Suppressor macrophage treated with lipopolysaccharide for 1 hour (primary cell): ENCODE measurements at regions not wholly inside any gene's neighbourhood (a gene's known extent, or its start where the extent isn't known, plus 50 kb on each side); places are given as distances from the start of the nearest gene placed in this dataset.
"Not testable (repeated sequence)": the region's sequence is repeated elsewhere in the genome, so short reads cannot be mapped to it uniquely, and the experiment has no call there.

Experiments
- DNase-seq, 3 donors: peaks; one replicate each; pipeline ENCODE4 v3.0.0-alpha.2; 2020 to 2022

DNA sequence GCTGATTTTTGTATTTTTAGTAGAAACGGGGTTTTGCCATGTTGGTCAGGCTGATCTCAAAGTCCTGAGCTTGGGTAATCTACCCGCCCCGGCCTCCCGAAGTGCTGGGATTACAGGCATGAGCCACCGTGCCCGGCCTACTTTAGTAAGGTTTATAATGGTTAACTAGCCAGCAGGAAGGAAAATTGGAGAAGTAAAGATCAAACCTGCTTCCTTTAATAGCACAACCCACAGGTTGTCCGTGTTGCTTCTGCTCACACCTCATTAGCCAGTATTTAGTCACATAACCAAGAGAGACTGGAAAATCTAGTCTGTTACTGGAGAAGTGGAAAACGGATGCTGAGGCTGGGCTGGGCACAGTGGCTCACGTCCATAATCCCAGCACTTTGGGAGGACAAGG lies 51.9 kb upstream of the TBL1XR1 start:
- peak in 1 of 3 donors; percentile 57 for DNase-seq

DNA sequence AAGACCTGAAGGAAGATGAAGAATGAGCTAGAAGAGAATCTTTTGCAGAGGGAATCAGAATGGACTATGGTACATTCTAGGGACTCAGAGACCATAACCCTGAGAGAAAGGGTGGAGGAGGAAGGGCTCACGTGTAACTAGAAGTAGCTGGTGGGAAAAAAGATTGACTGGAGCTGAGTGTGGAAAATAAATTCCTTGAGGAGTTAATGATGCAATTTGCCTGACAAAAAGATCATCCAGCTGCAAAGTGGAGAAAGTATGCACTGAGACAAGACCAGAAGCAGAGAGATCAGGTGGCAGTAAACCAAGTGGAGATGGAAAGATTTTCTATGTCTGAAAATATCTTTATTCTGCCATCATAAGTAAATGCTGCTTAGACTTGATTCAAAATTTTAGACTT lies 52.9 kb upstream of the TBL1XR1 start:
- DNase-seq: no peak

DNA sequence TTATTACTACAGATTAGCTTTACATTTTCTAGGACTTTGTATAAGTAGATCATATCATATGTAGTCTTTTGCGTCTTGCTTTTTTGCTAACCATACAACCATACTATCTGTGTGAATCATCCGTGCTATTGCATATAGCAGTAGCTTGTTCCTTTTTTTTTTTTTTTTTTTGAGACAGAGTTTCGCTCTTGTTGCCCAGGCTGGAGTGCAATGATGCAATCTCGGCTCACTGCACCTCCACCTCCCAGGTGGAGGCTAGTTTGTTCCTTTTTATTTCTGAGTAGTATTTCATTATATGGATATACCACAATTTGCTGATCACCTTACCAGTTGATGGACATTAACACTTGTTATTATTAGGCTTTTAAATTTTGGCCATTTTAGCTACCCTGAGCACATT lies 54.5 kb upstream of the TBL1XR1 start:
- DNase-seq: peak; percentile 60 to 85 (median 84)

DNA sequence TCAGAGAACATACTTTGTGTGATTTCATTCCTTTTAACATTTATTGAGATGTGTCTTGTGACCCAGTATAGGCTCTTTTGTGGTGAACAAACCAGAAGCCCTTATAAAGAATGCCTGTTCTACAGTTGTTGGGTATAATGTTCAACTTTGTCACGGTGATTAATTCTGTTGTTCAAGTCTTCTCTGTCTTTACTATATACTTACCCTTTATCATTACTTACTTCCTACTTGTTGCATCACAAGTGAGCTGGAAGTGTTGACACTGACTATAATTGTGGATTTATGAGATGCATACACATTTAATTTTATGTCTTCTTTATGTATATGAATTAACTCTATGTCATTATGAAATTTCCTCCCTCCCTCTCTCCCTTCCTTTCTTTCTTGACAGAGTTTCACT lies 59.7 kb upstream of the TBL1XR1 start:
- DNase-seq: peak in 1 of 3 donors; percentile 18

DNA sequence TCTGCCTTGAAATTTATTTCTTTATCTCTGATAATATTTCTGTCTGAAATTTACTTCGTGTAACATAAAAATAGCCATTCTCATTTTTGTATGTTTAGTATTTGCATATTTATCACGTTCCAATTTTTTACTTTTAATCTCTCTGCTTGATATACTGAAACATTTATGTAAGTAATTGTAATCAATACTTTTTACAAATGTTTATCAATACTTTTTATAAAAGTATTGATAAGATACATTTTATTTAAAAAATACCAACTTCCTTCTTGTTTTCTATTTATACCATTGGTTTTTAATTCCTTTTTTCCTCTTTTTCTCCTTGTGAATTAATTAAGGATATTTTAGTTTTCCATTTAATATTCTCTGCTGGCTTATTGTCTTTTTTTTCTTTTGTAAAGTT lies 60.3 kb upstream of the TBL1XR1 start:
- no peak for DNase-seq

DNA sequence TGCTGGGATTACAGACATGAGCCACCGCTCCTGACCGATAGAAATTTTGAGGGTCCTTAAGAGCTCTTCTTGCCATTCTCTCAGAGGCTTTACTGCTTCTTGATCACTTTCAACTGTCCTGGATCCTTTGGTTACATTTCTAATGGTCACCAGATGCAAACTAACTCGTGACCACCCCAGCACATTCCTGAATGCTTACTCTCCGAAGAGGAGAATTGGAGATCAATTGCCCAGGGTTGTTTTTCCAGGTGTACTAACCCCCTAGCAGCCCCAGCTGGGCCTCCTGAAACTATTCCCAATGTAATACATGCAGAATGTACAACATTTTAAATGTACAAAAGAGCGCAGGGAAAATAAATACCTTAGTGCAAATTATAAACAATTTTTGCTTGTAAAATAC lies 65.1 kb upstream of the TBL1XR1 start:
- no peak for DNase-seq

DNA sequence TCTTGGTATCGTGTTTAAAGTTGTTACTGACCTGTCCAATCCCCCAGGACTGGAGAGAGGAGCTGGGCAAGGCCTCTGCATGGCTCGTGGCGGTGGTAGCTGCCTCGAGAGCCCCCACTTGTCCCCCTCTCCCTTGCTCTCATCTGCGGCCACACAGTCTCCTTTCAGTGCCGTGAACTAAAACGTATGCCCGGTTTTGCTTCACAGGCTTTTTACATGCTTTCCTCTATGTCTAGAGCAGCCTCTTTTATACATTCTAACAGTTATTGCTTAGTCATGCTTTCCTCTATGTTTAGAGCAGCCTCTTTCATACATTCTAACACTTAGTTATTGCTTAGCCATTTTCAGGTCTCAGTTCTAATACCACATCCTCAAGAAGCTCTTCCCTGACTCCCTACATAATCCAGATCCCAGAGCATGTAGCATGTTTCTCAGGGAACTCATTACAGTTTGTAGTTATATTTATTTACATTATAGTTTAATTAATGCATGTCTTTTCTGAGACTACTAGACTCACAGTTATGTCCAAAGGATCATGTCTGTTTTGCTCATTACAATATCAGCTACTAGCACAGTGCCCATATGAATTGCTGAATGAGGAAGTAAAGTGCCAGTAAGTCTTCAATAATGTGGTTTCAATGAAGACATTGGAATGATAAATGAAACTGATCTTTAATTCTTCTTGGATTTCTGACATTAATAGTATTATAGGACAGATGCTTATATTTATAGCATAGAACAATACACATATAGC lies 66.5 kb upstream of the TBL1XR1 start:
- peak in 2 of 3 donors; percentile 20 to 24 for DNase-seq

DNA sequence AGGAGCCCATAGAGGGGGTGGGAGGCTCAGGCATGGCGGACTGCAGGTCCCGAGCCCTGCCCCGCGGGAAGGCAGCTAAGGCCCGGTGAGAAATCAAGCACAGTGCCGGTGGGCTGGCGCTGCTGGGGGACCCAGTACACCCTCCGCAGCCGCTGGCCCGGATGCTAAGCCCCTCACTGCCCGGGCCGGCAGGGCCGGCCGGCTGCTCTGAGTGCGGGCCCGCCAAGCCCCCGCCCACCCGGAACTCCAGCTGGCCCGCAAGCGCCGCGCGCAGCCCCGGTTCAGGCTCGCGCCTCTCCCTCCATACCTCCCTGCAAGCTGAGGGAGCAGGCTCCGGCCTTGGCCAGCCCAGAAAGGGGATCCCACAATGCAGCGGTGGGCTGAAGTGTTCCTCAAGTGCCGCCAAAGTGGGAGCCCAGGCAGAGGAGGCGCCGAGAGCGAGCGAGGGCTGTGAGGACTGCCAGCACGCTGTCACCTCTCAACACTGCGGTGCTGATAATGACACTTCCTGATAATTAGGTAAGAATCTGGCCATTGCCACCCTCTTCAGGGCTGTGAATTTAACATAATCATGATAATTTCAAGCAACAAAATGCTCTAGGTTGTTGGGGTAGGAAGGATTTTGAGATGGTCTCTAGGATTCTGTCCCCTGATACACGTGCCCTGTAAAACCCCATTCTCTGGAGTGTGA lies 74.7 kb upstream of the TBL1XR1 start:
- not testable (repeated sequence) for DNase-seq

DNA sequence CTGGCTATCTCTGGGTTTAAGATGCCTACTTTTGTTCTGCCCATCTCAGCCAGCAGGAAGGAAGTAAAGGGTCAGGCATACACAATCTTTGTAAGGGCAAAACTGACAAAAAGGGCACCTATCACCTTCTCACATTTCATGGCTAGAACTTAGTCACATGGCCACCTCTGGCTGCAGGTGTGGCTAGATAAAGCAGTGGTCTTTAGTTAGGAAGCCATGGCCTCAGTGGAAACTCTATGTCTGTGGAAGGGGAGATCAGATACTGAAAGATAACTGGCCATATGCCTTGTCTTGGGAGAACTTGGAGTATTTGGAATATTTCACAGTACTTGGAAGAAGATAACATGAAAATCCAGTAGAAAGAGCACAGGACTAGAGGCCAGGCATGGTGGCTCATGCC lies 80.7 kb upstream of the TBL1XR1 start:
- no peak for DNase-seq

DNA sequence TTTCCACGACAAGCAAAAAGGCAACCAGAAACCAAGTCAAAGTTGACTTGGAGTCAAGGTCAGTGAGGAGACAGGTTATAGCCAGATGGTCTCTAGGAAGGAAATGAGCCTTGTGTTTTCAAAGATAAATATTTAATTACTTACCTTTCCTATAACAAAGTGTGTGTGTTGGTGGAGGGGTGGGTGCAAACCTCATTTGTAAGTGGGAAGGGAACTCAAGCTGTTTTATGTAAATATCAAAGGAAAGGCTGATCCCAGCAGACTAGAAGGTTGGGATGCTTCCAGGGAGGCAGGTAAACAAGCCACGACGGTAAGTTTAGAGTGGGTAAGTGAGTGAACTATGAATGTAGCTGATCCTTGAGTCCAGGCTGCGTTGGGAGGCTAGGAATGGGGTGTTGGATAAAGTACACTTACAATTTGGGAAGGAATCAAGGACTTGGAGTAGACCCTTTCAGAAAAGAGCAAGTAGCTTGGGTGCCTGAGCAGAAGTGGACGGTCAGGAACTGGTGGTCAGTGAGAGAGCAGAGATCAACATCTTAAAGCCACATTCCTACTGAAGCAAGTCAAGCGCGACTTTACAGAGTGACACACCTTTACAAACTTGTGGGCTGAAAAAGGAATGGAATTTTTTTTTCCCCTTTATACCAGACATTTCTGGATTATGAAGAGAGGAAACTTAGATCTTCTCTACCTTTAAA lies 82.0 kb upstream of the TBL1XR1 start:
- no peak for DNase-seq

DNA sequence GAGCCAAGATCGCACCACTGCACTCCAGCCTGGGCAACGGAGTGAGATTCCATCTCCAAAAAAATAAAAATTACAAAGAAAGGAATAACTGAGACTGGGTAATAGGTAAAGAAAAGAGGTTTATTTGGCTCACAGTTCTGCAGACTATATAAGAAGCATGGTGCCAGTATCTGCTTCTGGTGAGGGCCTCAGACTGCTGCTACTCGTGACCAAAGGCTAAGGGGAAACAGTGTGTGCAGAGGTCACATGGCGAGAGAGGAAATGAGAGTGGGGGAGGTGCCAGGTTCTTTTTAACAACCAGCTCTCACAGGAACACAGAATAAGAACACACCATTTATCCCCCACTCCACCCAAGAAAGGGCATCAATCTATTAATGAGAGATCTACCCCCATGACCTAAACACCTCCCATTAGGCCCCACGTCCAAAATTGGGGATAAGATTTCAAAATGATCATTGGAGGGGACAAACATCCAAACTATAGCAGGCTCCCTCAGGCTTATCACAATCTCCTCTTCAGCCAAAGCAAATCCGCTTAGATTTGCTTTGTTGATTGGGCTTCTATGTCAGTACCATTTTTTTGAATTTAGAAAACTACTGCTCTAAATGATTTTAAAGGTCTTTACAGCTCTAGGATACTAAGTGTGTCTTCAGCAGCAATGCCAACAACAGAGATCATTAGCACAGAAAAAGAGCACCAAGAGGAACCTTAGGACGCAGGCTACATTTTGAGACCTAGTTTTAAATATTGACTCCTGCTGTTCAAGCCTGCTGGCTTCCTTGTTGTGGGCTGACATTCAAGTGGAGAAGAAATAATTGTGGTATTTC lies 84.2 kb upstream of the TBL1XR1 start:
- peak in 1 of 3 donors; percentile 9 for DNase-seq

DNA sequence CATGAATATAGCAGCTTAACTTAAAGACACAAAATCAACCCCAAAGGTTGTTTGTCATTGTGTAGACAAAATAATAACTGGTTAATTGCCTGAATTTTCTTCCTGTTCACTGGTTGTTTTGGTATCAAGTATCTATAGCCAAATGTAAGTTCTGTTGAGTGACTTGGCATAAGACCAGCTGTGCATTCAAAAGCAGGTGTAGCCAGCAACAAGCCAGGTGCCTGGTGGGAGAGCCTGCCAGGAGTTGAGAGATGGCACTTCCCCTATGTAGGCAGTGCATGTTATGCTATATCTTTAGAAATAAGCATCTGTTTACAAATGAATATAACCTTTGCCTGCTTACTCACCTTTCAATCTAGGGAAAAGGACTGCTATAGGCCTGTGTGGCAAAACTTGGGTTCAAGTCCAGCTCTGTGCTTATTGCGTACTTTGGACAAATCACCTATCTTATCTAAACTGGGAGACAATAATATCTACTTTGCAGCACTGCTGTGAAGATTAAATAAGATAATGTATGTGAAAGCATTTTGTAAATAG lies 84.9 kb upstream of the TBL1XR1 start:
- no peak for DNase-seq

DNA sequence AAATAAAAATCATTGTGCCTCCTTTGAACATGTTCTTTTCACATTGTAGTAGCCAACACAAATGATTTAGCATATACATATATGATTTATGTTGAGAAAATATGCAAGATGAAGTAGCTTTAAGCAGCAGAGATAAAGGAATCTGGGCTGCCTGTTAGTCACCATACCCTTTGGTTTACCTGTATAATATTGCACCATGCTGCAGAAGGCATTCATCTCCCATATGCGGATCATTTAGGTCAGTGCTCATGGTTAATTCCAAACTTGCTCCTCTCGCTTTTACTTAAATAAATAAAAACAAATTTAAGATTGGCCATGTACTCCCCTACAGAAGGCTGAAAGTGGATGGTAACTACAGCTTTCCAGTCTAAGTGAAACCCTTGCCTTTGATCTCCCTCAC lies 86.7 kb upstream of the TBL1XR1 start:
- no peak for DNase-seq

DNA sequence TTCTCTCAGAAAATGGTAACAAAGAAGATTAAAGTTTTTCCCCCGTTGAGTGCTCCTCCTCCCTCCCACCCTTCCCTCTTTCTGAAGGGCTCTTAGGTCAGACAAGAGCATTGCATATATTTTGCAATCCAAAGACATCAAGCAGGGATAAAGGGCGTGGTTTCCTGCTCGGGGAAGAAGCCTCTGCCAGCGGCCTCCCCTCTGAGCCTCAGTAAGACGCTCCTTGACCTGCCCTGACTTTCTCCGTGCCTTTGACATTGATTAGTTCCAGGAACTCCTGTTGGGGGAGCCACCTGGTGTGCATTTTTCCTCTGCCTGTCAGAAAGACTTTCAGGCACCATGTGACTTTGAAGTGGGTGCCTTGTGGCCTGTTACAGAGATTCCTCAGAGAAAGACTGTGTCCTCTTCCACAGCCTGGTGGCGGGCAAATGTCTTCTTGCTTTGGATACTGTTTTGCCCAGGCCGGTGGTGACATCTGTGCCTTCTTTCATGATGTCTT lies 87.2 kb upstream of the TBL1XR1 start:
- peak; percentile 70 to 78 (median 70) for DNase-seq

DNA sequence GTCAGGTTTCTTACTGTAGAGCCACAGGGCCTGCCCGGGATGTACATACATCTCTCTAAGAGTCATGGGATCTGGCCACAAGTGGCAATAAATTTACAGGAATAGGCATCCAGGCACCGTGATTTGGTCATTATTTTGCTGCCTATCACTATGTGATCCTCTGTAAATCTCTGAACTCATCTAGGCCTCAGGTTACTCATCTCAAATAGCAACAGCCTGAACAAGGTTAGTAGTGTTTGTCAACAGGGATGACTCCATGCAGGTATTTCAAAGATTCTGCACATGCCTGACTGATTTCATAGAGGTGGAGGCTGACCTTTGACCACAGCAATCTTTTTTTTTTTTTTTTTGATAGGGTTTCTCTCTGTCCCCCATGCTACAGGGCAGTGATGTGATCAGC lies 88.8 kb upstream of the TBL1XR1 start:
- no peak for DNase-seq

DNA sequence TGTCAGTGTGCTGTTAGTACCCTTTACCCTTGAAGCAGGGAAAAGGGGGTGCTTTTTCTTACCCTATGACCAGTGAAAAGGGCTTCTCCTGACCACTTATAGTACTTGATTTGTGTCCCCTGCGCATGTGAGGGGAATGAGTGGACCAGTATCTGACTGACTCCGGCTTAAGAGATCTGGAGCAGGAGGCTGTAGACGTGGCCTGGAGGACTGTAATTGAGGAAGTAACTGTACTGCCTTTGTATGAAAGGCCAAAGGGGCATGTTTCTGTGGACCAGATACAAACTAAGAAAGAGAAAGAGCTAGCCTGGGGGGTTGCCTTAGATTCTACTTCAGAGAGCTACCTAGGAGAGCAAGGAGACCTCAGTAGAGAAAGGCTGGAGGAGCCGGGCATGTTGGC lies 89.9 kb upstream of the TBL1XR1 start:
- peak; percentile 30 to 43 (median 36) for DNase-seq

DNA sequence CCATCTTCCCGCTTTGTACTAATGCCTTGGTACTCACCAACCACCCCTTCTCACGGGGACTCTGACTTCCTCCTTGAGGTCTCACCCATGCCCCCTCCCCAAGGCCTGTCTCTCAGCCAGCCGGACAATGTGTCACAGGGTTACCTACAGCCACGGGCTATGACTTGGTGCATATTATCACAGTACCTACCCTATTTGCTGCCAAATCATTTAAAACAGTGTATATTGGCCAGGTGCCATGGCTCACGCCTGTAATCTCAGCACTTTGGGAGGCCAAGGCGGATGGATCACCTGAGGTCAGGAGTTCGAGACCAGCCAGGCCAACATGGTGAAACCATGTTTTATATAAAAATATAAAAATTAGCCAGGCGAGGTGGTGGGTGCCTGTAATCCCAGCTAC lies 93.4 kb upstream of the TBL1XR1 start:
- DNase-seq: no peak

DNA sequence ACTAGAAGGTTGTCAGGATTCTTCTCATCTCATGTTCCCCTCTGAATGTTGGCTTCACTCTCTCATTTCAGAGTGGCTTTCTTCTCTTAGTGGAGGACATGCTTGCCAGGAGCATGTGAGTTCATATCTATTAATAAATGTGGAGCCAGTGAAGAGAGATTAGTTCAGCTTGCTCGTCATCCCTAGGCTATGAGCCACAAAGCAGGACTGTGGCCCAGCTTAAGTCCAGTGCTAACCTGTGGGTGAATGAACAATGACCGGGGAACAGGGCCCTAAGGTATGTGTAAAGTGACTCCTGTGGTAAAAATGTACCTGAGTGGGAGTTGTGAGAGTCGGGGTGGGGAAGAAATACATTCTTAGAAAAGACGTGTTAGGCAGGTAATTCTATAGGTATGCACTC lies 96.9 kb upstream of the TBL1XR1 start:
- DNase-seq: no peak

DNA sequence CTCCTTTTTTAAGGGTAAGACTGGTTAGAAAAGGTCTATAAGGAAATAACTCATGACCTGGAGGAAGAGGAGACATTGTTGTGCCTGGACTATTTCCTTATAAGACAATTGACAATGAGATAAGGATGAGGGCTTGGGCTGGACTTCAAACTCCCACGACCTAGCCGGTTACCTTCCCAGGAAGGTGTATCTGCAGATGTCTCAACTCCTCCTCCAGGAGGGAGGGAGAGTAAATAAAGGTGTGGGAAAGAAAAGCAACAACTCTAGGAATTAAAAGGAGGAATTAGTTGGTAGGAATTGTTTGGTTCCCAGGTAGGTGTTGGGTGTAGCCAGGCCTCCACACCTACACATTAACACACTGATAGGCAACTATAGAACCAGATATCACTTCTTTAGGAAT lies 97.8 kb upstream of the TBL1XR1 start:
- DNase-seq: no peak

DNA sequence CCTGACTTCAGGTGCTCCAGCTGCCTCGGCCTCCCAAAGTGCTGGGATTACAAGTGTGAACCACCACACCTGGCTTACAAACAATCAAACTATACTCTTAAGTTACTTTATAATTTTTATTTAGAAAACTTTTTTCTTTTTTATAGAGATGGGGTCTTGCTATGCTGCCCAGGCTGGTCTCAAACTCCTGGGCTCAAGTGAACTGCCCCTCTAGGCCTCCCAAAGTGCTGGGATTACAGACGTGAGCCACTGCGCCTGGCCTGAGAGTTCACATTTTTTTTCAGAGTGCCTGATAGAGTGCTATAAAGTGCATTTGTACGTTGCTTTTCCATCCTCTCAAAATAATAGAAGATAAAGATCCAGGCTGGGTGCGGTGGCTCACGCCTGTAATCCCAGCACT lies 102.0 kb upstream of the TBL1XR1 start:
- no peak for DNase-seq

DNA sequence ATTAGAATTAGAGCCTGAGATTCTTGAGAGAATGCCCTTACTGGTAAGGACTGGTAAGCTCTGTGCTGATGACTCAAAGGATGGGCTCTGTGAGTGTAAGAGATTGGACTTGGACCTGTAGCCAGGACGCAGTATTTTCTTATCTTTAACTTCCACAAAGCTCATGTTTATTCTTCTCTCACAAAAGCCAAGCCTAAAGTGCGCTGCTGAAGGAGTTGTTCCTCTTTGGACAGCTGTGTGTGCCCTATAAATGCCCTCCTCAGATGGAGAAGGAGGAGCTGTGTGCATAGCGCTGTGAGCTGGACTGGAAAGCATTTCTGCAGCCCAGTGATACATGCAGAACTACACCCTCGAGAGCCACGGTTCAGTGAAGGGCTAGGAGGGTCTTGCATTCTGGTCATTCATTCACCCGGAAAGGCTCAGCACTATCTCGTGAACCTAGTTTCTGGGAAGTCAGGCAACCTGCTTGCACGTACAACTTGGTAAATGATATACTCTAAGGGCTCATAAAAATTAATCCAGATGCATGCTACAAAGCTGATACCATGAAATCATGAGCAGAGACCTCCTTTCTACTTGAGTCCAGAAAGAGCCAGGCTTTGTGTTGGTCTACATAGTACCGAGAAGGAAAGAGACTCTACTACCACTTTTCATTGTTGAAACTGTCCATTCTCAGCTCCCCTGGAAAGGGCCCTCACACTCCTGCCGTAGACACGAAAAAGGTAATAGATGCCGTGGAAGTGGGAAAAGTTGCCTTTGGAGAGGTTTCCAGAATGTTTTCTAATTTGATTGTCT lies 103.0 kb upstream of the TBL1XR1 start:
- DNase-seq: peak; percentile 48 to 64 (median 60)

DNA sequence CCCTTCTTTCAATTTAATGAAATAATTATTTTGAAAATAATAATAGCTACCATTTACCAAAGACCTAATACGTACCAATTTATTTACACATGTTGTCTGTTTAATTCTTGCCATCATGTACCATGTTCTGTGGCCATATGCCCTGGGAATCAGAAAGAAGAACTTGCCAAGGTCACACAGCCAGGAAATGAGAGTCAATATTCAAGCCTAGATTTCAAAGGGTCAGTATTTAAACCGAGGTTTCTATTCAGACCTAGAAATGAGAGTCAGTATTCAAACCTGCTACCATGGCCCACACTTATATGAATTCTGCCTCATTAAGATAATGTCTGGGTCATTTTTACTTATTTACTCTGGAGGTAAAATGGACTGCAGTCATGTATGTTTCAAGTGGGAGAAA lies 103.6 kb upstream of the TBL1XR1 start:
- no peak for DNase-seq
